ENCODE measurements at regions not wholly inside any gene's neighbourhood (a gene's known extent, or its start where the extent isn't known, plus 50 kb on each side); places are given as distances from the start of the nearest gene placed in this dataset.

DNA sequence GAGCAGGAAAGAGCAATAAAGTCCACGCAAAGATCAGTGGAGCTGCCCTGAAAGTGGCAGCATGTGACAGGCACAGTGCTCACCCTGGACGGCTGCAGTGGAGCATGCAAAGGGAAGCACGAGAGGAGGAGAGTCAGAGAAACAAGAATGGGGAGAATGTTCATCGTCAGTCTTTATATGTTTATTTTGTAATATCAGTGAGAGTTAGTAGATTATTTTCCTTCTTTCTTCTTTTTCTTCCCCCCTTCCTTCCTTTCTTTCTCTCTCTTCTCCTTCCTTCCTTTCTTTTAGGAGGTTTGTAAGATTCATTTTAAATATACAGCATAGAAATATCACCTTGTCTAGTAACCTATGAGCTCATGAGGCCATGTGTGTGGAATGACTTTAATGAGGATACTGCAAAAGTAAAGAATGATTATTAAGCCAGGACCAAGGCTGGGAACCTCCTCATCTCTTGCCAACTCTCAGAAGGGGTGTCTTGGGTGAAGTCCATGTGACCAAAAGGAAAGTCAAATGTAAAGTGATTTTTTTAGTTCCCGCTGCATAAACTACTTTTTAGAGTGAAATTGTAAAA is 321.1 kb downstream of the AASDHPPT start:
- DNase-seq (ENCODE audit: low read depth) (peak; percentile 49), FAIRE-seq (peak; percentile 26)
- Histone ChIP-seq H3K9me3 (ENCODE audit: insufficient read depth, low read depth, low read length) (peaks cover 3% of the 10 kb centered on the region), H4K20me1 (ENCODE audit: insufficient read depth, low read length) (no peaks in the 10 kb centered on the region), H3K4me2 (ENCODE audit: low read length) (peak overlapping the region; percentile 76), H3K4me1 (ENCODE audit: insufficient read depth, low read length) (peaks cover 29% of the 10 kb centered on the region), H3K36me3 (ENCODE audit: insufficient read depth, low read length) (no peaks in the 10 kb centered on the region), H3K27ac (ENCODE audit: low read depth, low read length) (peak overlapping the region; percentile 93), H3K4me3 (ENCODE audit: insufficient read depth, low read depth, low read length) (no peak overlapping the region), H3K9ac (ENCODE audit: low read length) (peak overlapping the region; percentile 79), H3K27me3 (ENCODE audit: insufficient read depth, low read length) (no peaks in the 10 kb centered on the region), H2AFZ (ENCODE audit: low read depth, low read length) (peak overlapping the region; percentile 50), H3K79me2 (ENCODE audit: insufficient read depth, low read length) (no peaks in the 10 kb centered on the region)
- H3K9me3 Mint-ChIP-seq (ENCODE audit: unreplicated experiment) = peaks cover 13% of the 10 kb centered on the region
- no peak overlapping the region for H3K4me3 Mint-ChIP-seq (ENCODE audit: unreplicated experiment)
- no peak for TF ChIP-seq EZH2 (IDR thresholded peaks at IDR 0.05; ENCODE audit: insufficient read depth, low read length)
- TF ChIP-seq, protein P1, sequence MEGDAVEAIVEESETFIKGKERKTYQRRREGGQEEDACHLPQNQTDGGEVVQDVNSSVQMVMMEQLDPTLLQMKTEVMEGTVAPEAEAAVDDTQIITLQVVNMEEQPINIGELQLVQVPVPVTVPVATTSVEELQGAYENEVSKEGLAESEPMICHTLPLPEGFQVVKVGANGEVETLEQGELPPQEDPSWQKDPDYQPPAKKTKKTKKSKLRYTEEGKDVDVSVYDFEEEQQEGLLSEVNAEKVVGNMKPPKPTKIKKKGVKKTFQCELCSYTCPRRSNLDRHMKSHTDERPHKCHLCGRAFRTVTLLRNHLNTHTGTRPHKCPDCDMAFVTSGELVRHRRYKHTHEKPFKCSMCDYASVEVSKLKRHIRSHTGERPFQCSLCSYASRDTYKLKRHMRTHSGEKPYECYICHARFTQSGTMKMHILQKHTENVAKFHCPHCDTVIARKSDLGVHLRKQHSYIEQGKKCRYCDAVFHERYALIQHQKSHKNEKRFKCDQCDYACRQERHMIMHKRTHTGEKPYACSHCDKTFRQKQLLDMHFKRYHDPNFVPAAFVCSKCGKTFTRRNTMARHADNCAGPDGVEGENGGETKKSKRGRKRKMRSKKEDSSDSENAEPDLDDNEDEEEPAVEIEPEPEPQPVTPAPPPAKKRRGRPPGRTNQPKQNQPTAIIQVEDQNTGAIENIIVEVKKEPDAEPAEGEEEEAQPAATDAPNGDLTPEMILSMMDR (IDR thresholded peaks at IDR 0.05; ENCODE audit: insufficient read depth, low read depth, low read length) = no peak
- H3K27me3 Mint-ChIP-seq (ENCODE audit: low read depth, unreplicated experiment) = no peaks in the 10 kb centered on the region
- H3K4me1 Mint-ChIP-seq (ENCODE audit: low read depth, unreplicated experiment) = peaks cover 40% of the 10 kb centered on the region
- peak overlapping the region; percentile 96 for H3K27ac Mint-ChIP-seq (ENCODE audit: unreplicated experiment)
- H3K36me3 Mint-ChIP-seq (ENCODE audit: low read depth, unreplicated experiment) = no peaks in the 10 kb centered on the region

DNA sequence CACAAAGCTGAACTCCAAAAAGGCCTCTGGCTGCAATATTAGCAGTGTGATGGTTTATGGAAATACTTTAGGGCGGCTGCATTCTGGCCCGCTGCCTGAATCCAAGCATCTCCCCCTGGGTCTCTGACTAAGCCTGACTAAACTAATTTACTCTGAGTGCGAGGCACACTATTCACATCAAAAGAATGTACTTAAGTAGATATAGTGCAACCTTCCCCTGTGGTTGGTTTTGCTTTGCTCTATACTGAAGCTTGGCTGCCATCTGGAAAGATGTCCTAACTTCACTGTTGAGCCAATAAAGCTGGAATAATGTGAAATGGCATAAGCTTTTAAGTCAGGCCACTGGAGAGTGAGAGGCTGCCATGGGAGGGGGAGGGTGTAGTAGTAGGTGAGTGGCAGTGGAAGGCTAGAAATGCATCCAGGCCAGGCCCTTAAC is 321.6 kb downstream of the AASDHPPT start:
- no peak overlapping the region for H3K4me3 Mint-ChIP-seq (ENCODE audit: unreplicated experiment)
- H3K4me1 ChIP-seq (ENCODE audit: insufficient read depth, low read length) = peaks cover 29% of the 10 kb centered on the region
- TF ChIP-seq, protein P1 (IDR thresholded peaks at IDR 0.05; ENCODE audit: insufficient read depth, low read depth, low read length) = no peak
- TF ChIP-seq EZH2 (IDR thresholded peaks at IDR 0.05; ENCODE audit: insufficient read depth, low read length) = no peak
- peak; percentile 96 for FAIRE-seq
- peak; percentile 100 for DNase-seq (ENCODE audit: low read depth)
- H3K4me3 ChIP-seq (ENCODE audit: insufficient read depth, low read depth, low read length) = no peak overlapping the region
- no peaks in the 10 kb centered on the region for H3K79me2 ChIP-seq (ENCODE audit: insufficient read depth, low read length)
- no peaks in the 10 kb centered on the region for H4K20me1 ChIP-seq (ENCODE audit: insufficient read depth, low read length)
- peaks cover 3% of the 10 kb centered on the region for H3K9me3 ChIP-seq (ENCODE audit: insufficient read depth, low read depth, low read length)
- peak overlapping the region; percentile 79 for H3K9ac ChIP-seq (ENCODE audit: low read length)
- peaks cover 36% of the 10 kb centered on the region for H3K4me1 Mint-ChIP-seq (ENCODE audit: low read depth, unreplicated experiment)
- H3K4me2 ChIP-seq (ENCODE audit: low read length) = peak overlapping the region; percentile 76
- H3K27me3 Mint-ChIP-seq (ENCODE audit: low read depth, unreplicated experiment) = no peaks in the 10 kb centered on the region
- H2AFZ ChIP-seq (ENCODE audit: low read depth, low read length) = peak overlapping the region; percentile 22
- no peaks in the 10 kb centered on the region for H3K36me3 Mint-ChIP-seq (ENCODE audit: low read depth, unreplicated experiment)
- peak overlapping the region; percentile 96 for H3K27ac Mint-ChIP-seq (ENCODE audit: unreplicated experiment)
- H3K27me3 ChIP-seq (ENCODE audit: insufficient read depth, low read length) = no peaks in the 10 kb centered on the region
- peak overlapping the region; percentile 93 for H3K27ac ChIP-seq (ENCODE audit: low read depth, low read length)
- H3K36me3 ChIP-seq (ENCODE audit: insufficient read depth, low read length) = no peaks in the 10 kb centered on the region
- peaks cover 13% of the 10 kb centered on the region for H3K9me3 Mint-ChIP-seq (ENCODE audit: unreplicated experiment)

DNA sequence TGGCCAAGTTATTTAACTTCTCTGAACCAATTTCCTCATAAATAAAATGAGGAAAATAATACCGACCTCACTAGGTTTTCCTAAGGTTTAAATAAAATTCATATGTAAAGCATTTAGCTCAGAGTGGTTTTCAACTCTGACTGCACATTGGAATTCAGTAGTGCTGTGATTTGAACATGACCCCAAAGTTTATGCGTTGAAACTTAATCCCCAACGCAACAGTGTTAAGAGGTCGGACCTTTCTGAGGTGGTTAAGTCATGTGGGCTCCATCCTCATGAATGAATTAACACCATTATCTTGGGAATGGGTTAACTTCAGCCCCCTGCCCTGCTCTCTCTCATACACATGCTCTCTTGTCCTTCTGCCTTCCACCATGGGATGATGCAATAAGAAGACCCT is 322.2 kb downstream of the AASDHPPT start:
- Mint-ChIP-seq H3K4me1 (ENCODE audit: low read depth, unreplicated experiment) (peaks cover 36% of the 10 kb centered on the region), H3K27me3 (ENCODE audit: low read depth, unreplicated experiment) (no peaks in the 10 kb centered on the region), H3K36me3 (ENCODE audit: low read depth, unreplicated experiment) (no peaks in the 10 kb centered on the region), H3K4me3 (ENCODE audit: unreplicated experiment) (no peak overlapping the region), H3K27ac (ENCODE audit: unreplicated experiment) (peak overlapping the region; percentile 96), H3K9me3 (ENCODE audit: unreplicated experiment) (peaks cover 13% of the 10 kb centered on the region)
- no peaks in the 10 kb centered on the region for H4K20me1 ChIP-seq (ENCODE audit: insufficient read depth, low read length)
- peaks cover 29% of the 10 kb centered on the region for H3K4me1 ChIP-seq (ENCODE audit: insufficient read depth, low read length)
- H3K4me3 ChIP-seq (ENCODE audit: insufficient read depth, low read depth, low read length) = no peak overlapping the region
- H2AFZ ChIP-seq (ENCODE audit: low read depth, low read length) = no peak overlapping the region
- H3K27me3 ChIP-seq (ENCODE audit: insufficient read depth, low read length) = no peaks in the 10 kb centered on the region
- H3K4me2 ChIP-seq (ENCODE audit: low read length) = peak overlapping the region; percentile 76
- H3K27ac ChIP-seq (ENCODE audit: low read depth, low read length) = peak overlapping the region; percentile 93
- no peaks in the 10 kb centered on the region for H3K36me3 ChIP-seq (ENCODE audit: insufficient read depth, low read length)
- H3K79me2 ChIP-seq (ENCODE audit: insufficient read depth, low read length) = no peaks in the 10 kb centered on the region
- FAIRE-seq = no peak
- no peak for DNase-seq (ENCODE audit: low read depth)
- TF ChIP-seq EZH2 (IDR thresholded peaks at IDR 0.05; ENCODE audit: insufficient read depth, low read length) = no peak
- TF ChIP-seq, protein P1 (IDR thresholded peaks at IDR 0.05; ENCODE audit: insufficient read depth, low read depth, low read length) = no peak
- H3K9ac ChIP-seq (ENCODE audit: low read length) = peak overlapping the region; percentile 50
- peaks cover 3% of the 10 kb centered on the region for H3K9me3 ChIP-seq (ENCODE audit: insufficient read depth, low read depth, low read length)

Measured in astrocyte (in vitro differentiated cells and primary cell).